H1 (cell line): ENCODE measurements at regions not wholly inside any gene's neighbourhood (a gene's known extent, or its start where the extent isn't known, plus 50 kb on each side); places are given as distances from the start of the nearest gene placed in this dataset.

Experiments used
- ATF2 ChIP-seq: IDR thresholded peaks from 2 replicates; pipeline ENCODE4 v1.6.1; 2012; ENCODE audit warnings: low read length, inconsistent platforms
- HDAC2 ChIP-seq, 2 experiments: fragments of 300-600 bp in 1 of 2; sonication (generic) in 1 of 2; IDR thresholded peaks; 2 replicates each; pipeline ENCODE4 v1.6.1; 2011 to 2012; ENCODE audit warnings: low read depth in 2 of 2, low read length in 2 of 2, mild to moderate bottlenecking in 2 of 2, moderate library complexity in 2 of 2, borderline replicate concordance in 1 of 2, inconsistent platforms in 1 of 2
- JUN ChIP-seq: IDR thresholded peaks from 2 replicates; pipeline ENCODE4 v1.6.1; 2011; ENCODE audit warnings: low read depth, mild to moderate bottlenecking, improper control_type of control experiment, low read length

GRCh38 chr11:32198053-32198452 is 107.2 kb downstream of the RCN1 start (continued):
- 0 out of 4 replicates have a peak, but pooled peaks of 1 of the 2 experiments have one; percentile 35 for TF ChIP-seq HDAC2 (IDR thresholded peaks at IDR 0.05; ENCODE audit: borderline replicate concordance in 1 of 2, low read depth in 2 of 2, low read length in 2 of 2)
- TF ChIP-seq ATF2: no peak
- TF ChIP-seq JUN: no peak
